ENCODE measurements at regions not wholly inside any gene's neighbourhood (a gene's known extent, or its start where the extent isn't known, plus 50 kb on each side); places are given as distances from the start of the nearest gene placed in this dataset.

GRCh38 chr7:106484562-106484961 is 176.4 kb downstream of the CCDC71L start:
- H3K27ac ChIP-seq, result no peak overlapping the region
- no peak for TF ChIP-seq CTCF (conservative IDR thresholded peaks at IDR 0.05)

GRCh38 chr7:106482091-106482490 is 178.9 kb downstream of the CCDC71L start:
- TF ChIP-seq CTCF (conservative IDR thresholded peaks at IDR 0.05), result no peak
- no peak overlapping the region for H3K27ac ChIP-seq

- no peak for TF ChIP-seq CTCF (conservative IDR thresholded peaks at IDR 0.05)
Observed at GRCh38 chr7:106480616-106481031, 180.3 kb downstream of the CCDC71L start.

GRCh38 chr7:106480161-106480579 is 180.8 kb downstream of the CCDC71L start:
- no peak for TF ChIP-seq CTCF (conservative IDR thresholded peaks at IDR 0.05)
- no peak overlapping the region for H3K27ac ChIP-seq

More at GRCh38 chr7:106480616-106481031, 180.3 kb downstream of the CCDC71L start:
- no peak overlapping the region for H3K27ac ChIP-seq

GRCh38 chr7:106476751-106477150 is 184.2 kb downstream of the CCDC71L start:
- TF ChIP-seq CTCF (conservative IDR thresholded peaks at IDR 0.05), result no peak
- H3K27ac ChIP-seq, result no peak overlapping the region

- no peak for TF ChIP-seq CTCF (conservative IDR thresholded peaks at IDR 0.05)
- H3K27ac ChIP-seq, result no peak overlapping the region
Observed at GRCh38 chr7:106472741-106473140, 188.0 kb upstream of the NAMPT start.

GRCh38 chr7:106471686-106472440 is 187.1 kb upstream of the NAMPT start:
- TF ChIP-seq CTCF (conservative IDR thresholded peaks at IDR 0.05), result no peak
- H3K27ac ChIP-seq, result no peak overlapping the region
